ENCODE measurements at regions not wholly inside any gene's neighbourhood (a gene's known extent, or its start where the extent isn't known, plus 50 kb on each side); places are given as distances from the start of the nearest gene placed in this dataset.
A peak's percentile ranks its signal among the peaks of the same experiment; 100 is the strongest.
"Not testable (repeated sequence)": the region's sequence is repeated elsewhere in the genome, so short reads cannot be mapped to it uniquely, and the experiment has no call there.

GRCh38 chr22:45061332-45061731 is 51.5 kb upstream of the PHF21B start:
- no peak for DNase-seq (ENCODE audit: low read depth)

GRCh38 chr22:45064313-45065278 is 54.8 kb upstream of the PHF21B start:
- DNase-seq (ENCODE audit: low read depth) = peak; percentile 84

- DNase-seq (ENCODE audit: low read depth) = no peak
Observed at GRCh38 chr22:45065726-45066125, 55.9 kb upstream of the PHF21B start.

GRCh38 chr22:45067731-45068130 is 57.9 kb upstream of the PHF21B start:
- DNase-seq (ENCODE audit: low read depth) = peak; percentile 6

DNA sequence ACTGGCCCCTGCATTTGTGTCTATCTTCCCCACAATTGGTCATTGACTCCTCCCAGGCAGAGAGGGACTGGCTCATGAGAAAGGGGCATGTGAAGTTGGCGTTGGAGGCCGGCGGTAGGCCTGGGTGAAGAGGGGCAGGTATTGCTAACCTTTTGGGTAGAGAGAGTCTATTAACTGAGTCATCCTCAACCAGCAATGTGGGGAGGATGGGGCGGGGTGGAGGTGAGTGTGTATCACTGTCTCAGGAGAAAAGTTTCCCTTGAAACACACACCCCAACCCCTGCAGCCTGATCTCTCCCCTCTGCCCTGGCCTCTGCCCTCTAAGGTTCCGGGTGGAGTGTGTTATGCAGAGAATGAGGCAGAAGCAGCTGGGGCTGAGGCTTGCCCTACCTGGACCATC is 60.1 kb upstream of the PHF21B start:
- DNase-seq (ENCODE audit: low read depth) = no peak

GRCh38 chr22:45071618-45072017 is 61.8 kb upstream of the PHF21B start:
- no peak for DNase-seq (ENCODE audit: low read depth)

DNA sequence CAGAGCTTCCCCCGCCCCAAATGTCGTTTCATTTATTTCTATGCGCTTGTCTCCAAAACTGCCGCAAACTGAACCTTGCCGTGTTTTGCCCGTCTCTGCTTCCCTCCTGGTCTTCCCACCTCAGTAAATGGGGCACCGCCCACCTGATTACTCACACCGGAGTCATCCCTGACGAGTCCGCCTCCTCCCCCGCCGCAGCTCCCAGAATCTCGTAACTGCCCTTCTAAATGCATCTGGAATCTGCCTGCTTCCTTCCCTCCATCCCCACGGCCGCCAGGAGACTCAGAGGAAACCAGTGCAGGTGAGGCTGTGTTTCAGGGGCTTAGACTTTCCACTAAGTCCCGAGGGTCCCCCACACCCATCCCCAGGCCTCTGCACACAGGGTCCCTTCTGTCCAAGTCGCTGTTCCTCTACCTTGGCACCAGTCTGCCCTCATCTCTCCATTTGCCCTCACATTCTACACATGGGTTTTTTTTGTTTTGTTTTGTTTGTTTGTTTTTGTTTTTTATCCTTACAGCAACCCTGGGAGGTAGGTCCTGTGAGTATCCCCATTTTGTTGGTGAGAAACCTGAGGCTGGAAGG is 62.6 kb upstream of the PHF21B start:
- DNase-seq (ENCODE audit: low read depth) = peak; percentile 72

- no peak for DNase-seq (ENCODE audit: low read depth)
Observed at GRCh38 chr22:45073064-45073463, 63.3 kb upstream of the PHF21B start.

GRCh38 chr22:45077286-45077685 is 67.5 kb upstream of the PHF21B start:
- DNase-seq (ENCODE audit: low read depth) = no peak

DNA sequence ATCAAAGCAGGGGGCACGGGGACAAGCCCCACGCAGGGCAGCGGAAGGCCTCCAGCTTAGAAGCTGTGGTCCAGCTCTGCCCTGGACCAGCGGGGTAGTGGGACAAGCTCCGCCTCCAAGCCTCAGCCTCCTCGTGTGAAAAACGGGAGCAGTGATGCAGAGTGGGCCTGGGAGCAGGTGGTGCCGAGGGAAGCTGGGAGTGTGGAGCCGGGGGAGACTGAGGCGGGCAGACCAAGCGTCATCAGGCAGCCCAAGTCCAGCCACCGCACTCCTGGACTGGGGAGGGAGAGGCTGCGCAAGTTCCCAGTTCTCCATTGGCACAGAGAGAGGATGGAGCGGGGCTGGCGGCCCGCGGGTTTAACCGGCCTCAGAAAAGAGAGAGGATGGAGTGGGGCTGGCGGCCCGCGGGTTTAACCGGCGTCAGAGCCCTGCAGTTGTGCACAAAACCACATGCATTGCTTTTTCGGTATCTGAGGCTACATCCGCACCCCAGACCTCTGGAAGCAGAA is 68.1 kb upstream of the PHF21B start:
- no peak for DNase-seq (ENCODE audit: low read depth)

GRCh38 chr22:45082795-45083194 is 73.0 kb upstream of the PHF21B start:
- peak; percentile 31 for DNase-seq (ENCODE audit: low read depth)

DNA sequence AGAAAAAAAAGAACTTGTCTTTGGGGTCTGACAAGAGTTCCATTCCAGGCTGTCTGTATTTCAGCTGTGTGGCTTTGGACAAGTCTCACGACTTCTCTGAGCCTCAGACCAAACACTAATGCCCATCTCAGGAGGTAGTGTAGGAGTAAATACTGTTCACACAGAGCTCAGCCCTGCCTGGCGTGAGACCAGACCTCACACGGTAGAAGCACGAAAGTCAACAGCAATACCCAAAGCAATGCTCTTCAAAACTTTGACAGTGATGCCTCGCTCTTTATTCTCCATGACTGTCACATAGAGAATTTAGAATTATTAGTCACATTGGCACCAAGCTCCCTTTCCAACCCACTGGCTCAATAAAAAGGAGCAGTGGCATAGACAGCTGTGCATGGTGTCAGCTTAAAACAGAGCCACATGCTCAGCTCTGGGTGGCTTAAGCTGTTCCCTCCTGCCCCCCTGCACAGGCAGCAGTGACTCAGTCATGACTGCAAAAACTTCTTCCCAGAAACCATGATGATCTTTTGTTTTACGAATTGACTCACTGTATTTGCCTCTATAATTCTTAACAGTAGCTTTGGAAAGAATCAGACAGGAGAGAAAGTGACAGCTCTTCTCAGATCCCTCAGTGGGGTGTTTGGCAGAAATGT is 74.0 kb upstream of the PHF21B start:
- peak; percentile 79 for DNase-seq (ENCODE audit: low read depth)

DNA sequence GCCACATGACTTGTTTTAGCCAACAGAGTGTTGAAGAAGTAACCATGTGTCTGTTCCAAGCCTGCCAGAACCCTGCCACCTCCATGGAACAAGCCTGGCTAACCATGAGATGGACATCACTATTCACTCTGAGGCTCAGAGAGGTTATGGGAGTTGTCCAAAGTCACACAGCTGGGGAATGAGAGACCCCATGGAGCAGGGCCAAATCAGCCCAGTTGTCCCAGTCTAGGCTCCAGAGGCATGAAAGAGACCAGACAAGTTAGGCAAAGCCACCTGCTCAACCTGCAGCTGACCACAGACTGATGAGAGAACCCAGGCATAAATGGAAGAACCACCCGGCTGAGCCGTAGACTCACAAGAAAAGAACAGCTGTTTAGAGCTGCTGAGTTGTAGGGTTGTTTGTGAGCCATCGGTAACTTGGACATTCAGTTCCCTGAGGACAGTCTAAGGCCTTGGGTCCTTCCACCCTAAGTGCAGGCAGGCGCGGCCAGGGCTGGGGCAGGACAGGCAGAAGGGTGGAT is 74.7 kb upstream of the PHF21B start:
- DNase-seq (ENCODE audit: low read depth) = no peak

DNA sequence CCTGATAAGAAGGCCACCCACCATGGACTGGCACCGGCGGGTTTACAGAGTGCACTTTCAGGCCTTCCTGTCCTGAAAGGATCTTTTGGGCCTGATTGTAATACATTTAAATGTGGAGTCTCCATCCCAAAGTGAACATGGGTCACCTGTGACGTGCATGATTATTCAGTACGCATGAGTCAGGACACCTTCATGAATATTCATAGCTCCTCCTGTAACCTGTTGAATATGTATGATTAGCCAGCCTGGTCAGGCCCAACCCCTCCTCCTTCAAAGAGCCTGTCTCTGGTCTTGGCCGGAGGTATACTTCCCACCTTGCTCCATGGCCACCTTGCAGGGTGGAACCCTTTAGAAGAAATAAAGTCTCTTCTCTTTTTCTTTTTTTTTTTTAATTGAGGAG is 75.9 kb upstream of the NUP50 start:
- DNase-seq (ENCODE audit: low read depth) = no peak

DNA sequence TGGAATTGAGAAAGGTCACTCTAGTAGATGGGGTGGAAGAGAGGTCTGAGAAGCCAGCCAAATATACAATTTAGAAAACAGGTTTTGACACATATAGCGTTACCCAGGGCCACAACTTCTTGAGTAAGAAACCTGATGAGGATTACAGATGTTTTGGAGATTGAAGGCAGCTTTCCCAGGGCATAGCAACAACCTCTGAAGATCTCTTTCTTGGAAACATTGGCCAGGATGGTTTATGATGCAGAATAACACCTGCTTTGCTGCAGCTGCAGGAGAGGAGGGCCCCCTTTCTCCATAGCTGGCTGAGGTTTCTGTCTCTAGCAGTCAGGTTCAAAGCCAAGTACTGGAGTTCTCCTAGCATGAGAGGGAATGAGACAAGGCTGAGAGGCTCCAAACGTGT is 75.1 kb upstream of the NUP50 start:
- no peak for DNase-seq (ENCODE audit: low read depth)

DNA sequence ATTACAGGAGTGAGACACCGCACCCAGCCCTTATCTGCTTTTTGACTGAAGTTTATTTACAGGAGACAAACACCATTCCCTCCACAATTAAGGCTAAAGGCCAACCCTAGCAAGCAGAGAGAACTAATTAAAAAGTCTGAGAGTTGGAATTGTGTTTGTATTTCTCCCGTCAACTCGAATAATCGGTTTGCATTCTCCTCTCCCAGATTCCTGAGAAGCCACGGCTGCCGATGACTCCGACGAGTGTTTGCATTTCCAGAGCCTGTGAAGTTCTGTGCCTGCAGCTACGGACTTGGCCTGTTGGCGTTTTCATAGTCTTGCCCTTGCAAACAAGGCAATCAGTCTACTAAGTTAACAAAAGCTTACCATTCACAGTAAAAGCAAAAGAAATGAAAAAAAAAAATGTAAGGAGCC is 73.2 kb upstream of the NUP50 start:
- DNase-seq (ENCODE audit: low read depth) = peak; percentile 58

- DNase-seq (ENCODE audit: low read depth) = no peak
Observed at GRCh38 chr22:45091254-45091854, 72.4 kb upstream of the NUP50 start.

DNA sequence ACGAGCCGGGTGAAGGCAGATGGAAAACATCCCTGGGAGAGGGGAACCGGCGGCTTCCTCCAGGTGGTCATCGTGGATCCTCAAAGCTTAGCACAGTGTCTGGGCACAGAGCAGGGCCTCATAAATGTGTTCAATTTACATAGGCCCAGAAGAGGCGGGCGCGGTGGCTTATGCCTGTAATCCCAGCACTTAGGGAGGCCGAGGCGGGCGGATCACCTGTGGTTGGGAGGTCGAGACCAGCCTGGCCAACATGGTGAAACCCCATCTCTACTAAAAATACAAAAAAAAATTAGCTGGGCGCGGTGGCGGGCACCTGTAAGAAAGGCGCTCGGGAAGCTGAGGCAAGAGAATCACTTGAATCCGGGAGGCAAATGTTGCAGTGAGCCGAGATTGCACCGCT is 71.8 kb upstream of the NUP50 start:
- not testable (repeated sequence) for DNase-seq (ENCODE audit: low read depth)

- no peak for DNase-seq (ENCODE audit: low read depth)
Observed at GRCh38 chr22:45092644-45093043, 71.1 kb upstream of the NUP50 start.

- DNase-seq (ENCODE audit: low read depth) = no peak
Observed at GRCh38 chr22:45093609-45094008, 70.1 kb upstream of the NUP50 start.

- no peak for DNase-seq (ENCODE audit: low read depth)
Observed at GRCh38 chr22:45094081-45094720, 69.5 kb upstream of the NUP50 start.

DNA sequence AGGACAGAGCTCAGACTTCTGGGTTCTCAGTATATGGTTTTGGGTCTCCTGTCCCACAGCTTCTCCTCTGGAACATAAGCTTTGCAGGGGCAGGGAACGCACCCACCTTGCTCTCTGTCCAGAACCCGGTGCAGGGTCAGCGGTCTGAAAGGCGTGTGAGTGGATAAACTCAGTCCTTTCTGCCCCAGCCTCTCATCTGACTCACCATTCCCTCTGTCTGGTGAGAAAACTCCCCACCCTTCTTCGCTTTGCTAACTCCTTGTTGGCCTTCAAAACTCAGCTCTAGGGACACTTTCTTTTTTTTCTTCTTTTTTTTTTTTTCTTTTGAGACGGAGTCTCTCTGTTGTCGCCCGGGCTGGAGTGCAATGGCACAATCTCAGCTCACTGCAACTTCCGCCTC is 68.9 kb upstream of the NUP50 start:
- DNase-seq (ENCODE audit: low read depth) = no peak
